Neural cell (in vitro differentiated cells): ENCODE measurements at regions not wholly inside any gene's neighbourhood (a gene's known extent, or its start where the extent isn't known, plus 50 kb on each side); places are given as distances from the start of the nearest gene placed in this dataset.

Experiments used
- H2AFZ ChIP-seq: fragments of 200-600, 300-800 bp; sonication (generic), shearing (Covaris generic); 2 replicates; pipeline ENCODE4 v1.6.0; 2014; ENCODE audit warnings: low read depth, mild to moderate bottlenecking, antibody characterized with exemption, low read length, moderate library complexity
- H3F3A ChIP-seq: fragments of 200-600 bp; shearing (Covaris generic); 2 replicates; pipeline ENCODE4 v1.6.1; 2016; ENCODE audit warnings: mild to moderate bottlenecking, moderate library complexity, mixed read lengths, antibody characterized with exemption, low read length; ENCODE audit not compliant: insufficient read depth, poor library complexity, severe bottlenecking
- H3K27ac ChIP-seq: fragments of 200-600, 300-800 bp; sonication (generic), shearing (Covaris generic); 2 replicates; pipeline ENCODE4 v1.5.1; 2014; ENCODE audit warnings: mild to moderate bottlenecking, low read length, moderate library complexity
- H3K27me3 ChIP-seq: fragments of 300-800, 200-600 bp; sonication (generic), shearing (Covaris generic); 2 replicates; pipeline ENCODE4 v1.6.0; 2014; ENCODE audit warnings: mild to moderate bottlenecking, low read depth, low read length, moderate library complexity; ENCODE audit not compliant: insufficient read depth
- H3K36me3 ChIP-seq: fragments of 300-800, 200-600 bp; sonication (generic), shearing (Covaris generic); 2 replicates; pipeline ENCODE4 v1.5.1; 2014; ENCODE audit warnings: mild to moderate bottlenecking, antibody characterized with exemption, low read length, moderate library complexity; ENCODE audit not compliant: insufficient read depth
- H3K4me2 ChIP-seq: fragments of 300-800, 200-600 bp; sonication (generic), shearing (Covaris generic); 2 replicates; pipeline ENCODE4 v1.6.0; 2014; ENCODE audit warnings: mild to moderate bottlenecking, low read length
- H3K4me3 ChIP-seq: fragments of 300-800, 200-600 bp; sonication (generic), shearing (Covaris generic); 2 replicates; pipeline ENCODE4 v1.5.1; 2014; ENCODE audit warnings: mild to moderate bottlenecking, low read length, moderate library complexity
- H3K79me2 ChIP-seq: fragments of 200-600 bp; shearing (Covaris generic); replicated peaks from 2 replicates; pipeline ENCODE4 v1.6.0; 2014; ENCODE audit warnings: mild to moderate bottlenecking, low read length, moderate library complexity; ENCODE audit not compliant: insufficient read depth
- H3K9ac ChIP-seq: fragments of 300-800, 200-600 bp; sonication (generic), shearing (Covaris generic); 2 replicates; pipeline ENCODE4 v1.6.1; 2016; ENCODE audit warnings: mild to moderate bottlenecking, low read length, mixed read lengths
- H3K9me2 ChIP-seq: fragments of 200-600 bp; shearing (Covaris generic); 2 replicates; pipeline ENCODE4 v1.6.1; 2016; ENCODE audit warnings: mild to moderate bottlenecking, low read length, mixed read lengths; ENCODE audit not compliant: insufficient read depth
- H3K9me3 ChIP-seq: fragments of 200-600, 300-800 bp; sonication (generic), shearing (Covaris generic); 2 replicates; pipeline ENCODE4 v1.6.1; 2016; ENCODE audit warnings: mild to moderate bottlenecking, mixed run types, low read length, moderate library complexity, mixed read lengths
- H4K20me1 ChIP-seq: fragments of 200-600 bp; shearing (Covaris generic); 2 replicates; pipeline ENCODE4 v1.6.1; 2016; ENCODE audit warnings: mild to moderate bottlenecking, mixed run types; ENCODE audit not compliant: insufficient read depth
- EP300 ChIP-seq: fragments of 450-650 bp; conservative IDR thresholded peaks from 2 replicates; pipeline ENCODE4 v1.6.1; 2014; ENCODE audit warnings: antibody characterized with exemption, mild to moderate bottlenecking, moderate library complexity; ENCODE audit not compliant: poor library complexity, severe bottlenecking
- EZH2 ChIP-seq: fragments of 200-600, 300-800 bp; shearing (Covaris generic), sonication (generic); IDR thresholded peaks from 2 replicates; pipeline ENCODE4 v1.6.1; 2014; ENCODE audit warnings: antibody characterized with exemption, low read length, borderline replicate concordance, mild to moderate bottlenecking; ENCODE audit not compliant: insufficient read depth, poor library complexity, severe bottlenecking
- MXI1 ChIP-seq: fragments of 450-650 bp; conservative IDR thresholded peaks from 2 replicates; pipeline ENCODE4 v1.6.1; 2014; ENCODE audit warnings: antibody characterized with exemption, mild to moderate bottlenecking; ENCODE audit not compliant: poor library complexity, severe bottlenecking
- POLR2AphosphoS5 ChIP-seq: IDR thresholded peaks from 2 replicates; pipeline ENCODE4 v1.6.1; 2012
- RAD21 ChIP-seq: fragments of 450-650 bp; conservative IDR thresholded peaks from 2 replicates; pipeline ENCODE4 v1.6.1; 2014; ENCODE audit warnings: antibody characterized with exemption, mild to moderate bottlenecking, moderate library complexity
- SMC3 ChIP-seq: fragments of 450-650 bp; conservative IDR thresholded peaks from 2 replicates; pipeline ENCODE4 v1.6.1; 2014; ENCODE audit warnings: antibody characterized with exemption, mild to moderate bottlenecking, moderate library complexity; ENCODE audit not compliant: poor library complexity
- TAF1 ChIP-seq: IDR thresholded peaks from 2 replicates; pipeline ENCODE4 v1.6.1; 2012; ENCODE audit warnings: low read depth
- small RNA-seq, 3 experiments: library from RNA; depleted of rRNA; stranded (forward); fragments of <200 nt; gene quantifications; one replicate each; pipeline ENCODE3, GENCODE V24; 2012
- TF ChIP-seq, protein P1 (sequence below): fragments of 450-650 bp; IDR thresholded peaks from 2 replicates; pipeline ENCODE4 v1.5.1; 2014; ENCODE audit warnings: antibody characterized with exemption, mild to moderate bottlenecking, moderate library complexity; ENCODE audit not compliant: poor library complexity, severe bottlenecking
- TF ChIP-seq, protein P2 (sequence below): IDR thresholded peaks from 2 replicates; pipeline ENCODE4 v1.6.1; 2012; ENCODE audit warnings: borderline replicate concordance

- H3K9me3 ChIP-seq = no peaks in the 10 kb centered on the region
- TF ChIP-seq POLR2AphosphoS5 = no peak
- no peaks in the 10 kb centered on the region for H3K79me2 ChIP-seq
- no peak overlapping the region for H3K4me2 ChIP-seq
- no peaks in the 10 kb centered on the region for H4K20me1 ChIP-seq
- H3K4me3 ChIP-seq = no peak overlapping the region
- no peak overlapping the region for H3K27ac ChIP-seq
- no peak overlapping the region for H3K9ac ChIP-seq
- no peaks in the 10 kb centered on the region for H3K9me2 ChIP-seq
- no peaks in the 10 kb centered on the region for H3K36me3 ChIP-seq
- H2AFZ ChIP-seq = no peak overlapping the region
- no peaks in the 10 kb centered on the region for H3K27me3 ChIP-seq
- H3F3A ChIP-seq = no peaks in the 10 kb centered on the region
Measured at GRCh38 chr3:182740710-182741109, 52.6 kb upstream of the ATP11B start.

DNA sequence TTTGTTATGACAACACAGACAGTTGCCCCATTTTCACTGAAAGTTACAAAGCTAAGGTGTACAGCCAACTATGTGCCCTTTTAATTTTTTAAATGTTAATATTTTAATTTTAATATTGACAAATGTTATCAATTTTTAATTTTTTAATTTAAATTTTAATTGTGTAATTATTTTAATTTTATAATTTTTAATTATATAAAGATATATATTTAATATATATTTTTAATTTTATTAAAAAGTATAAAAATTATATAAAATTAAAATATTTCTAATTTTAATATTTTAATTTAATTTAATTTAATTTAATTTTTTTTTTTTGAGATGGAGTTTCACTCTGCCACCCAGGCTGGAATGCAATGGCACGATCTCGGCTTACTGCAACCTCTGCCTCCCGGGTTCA, 52.1 kb upstream of the ATP11B start:
- TF ChIP-seq EZH2 (no peak), TAF1 (no peak), MXI1 (no peak), EP300 (no peak), RAD21 (no peak), SMC3 (no peak), POLR2AphosphoS5 (no peak)
- TF ChIP-seq, protein P1, sequence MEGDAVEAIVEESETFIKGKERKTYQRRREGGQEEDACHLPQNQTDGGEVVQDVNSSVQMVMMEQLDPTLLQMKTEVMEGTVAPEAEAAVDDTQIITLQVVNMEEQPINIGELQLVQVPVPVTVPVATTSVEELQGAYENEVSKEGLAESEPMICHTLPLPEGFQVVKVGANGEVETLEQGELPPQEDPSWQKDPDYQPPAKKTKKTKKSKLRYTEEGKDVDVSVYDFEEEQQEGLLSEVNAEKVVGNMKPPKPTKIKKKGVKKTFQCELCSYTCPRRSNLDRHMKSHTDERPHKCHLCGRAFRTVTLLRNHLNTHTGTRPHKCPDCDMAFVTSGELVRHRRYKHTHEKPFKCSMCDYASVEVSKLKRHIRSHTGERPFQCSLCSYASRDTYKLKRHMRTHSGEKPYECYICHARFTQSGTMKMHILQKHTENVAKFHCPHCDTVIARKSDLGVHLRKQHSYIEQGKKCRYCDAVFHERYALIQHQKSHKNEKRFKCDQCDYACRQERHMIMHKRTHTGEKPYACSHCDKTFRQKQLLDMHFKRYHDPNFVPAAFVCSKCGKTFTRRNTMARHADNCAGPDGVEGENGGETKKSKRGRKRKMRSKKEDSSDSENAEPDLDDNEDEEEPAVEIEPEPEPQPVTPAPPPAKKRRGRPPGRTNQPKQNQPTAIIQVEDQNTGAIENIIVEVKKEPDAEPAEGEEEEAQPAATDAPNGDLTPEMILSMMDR = no peak
- TF ChIP-seq, protein P2, sequence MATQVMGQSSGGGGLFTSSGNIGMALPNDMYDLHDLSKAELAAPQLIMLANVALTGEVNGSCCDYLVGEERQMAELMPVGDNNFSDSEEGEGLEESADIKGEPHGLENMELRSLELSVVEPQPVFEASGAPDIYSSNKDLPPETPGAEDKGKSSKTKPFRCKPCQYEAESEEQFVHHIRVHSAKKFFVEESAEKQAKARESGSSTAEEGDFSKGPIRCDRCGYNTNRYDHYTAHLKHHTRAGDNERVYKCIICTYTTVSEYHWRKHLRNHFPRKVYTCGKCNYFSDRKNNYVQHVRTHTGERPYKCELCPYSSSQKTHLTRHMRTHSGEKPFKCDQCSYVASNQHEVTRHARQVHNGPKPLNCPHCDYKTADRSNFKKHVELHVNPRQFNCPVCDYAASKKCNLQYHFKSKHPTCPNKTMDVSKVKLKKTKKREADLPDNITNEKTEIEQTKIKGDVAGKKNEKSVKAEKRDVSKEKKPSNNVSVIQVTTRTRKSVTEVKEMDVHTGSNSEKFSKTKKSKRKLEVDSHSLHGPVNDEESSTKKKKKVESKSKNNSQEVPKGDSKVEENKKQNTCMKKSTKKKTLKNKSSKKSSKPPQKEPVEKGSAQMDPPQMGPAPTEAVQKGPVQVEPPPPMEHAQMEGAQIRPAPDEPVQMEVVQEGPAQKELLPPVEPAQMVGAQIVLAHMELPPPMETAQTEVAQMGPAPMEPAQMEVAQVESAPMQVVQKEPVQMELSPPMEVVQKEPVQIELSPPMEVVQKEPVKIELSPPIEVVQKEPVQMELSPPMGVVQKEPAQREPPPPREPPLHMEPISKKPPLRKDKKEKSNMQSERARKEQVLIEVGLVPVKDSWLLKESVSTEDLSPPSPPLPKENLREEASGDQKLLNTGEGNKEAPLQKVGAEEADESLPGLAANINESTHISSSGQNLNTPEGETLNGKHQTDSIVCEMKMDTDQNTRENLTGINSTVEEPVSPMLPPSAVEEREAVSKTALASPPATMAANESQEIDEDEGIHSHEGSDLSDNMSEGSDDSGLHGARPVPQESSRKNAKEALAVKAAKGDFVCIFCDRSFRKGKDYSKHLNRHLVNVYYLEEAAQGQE = no peak
- H3K27ac ChIP-seq = no peak overlapping the region
- no peak overlapping the region for H3K4me3 ChIP-seq
- no peaks in the 10 kb centered on the region for H3K9me3 ChIP-seq
- no peaks in the 10 kb centered on the region for H3K36me3 ChIP-seq
- no peaks in the 10 kb centered on the region for H3F3A ChIP-seq
- no peaks in the 10 kb centered on the region for H3K27me3 ChIP-seq
- no peak overlapping the region for H3K4me2 ChIP-seq
- no peaks in the 10 kb centered on the region for H3K9me2 ChIP-seq
- H3K9ac ChIP-seq = no peak overlapping the region
- no peaks in the 10 kb centered on the region for H4K20me1 ChIP-seq
- no peak overlapping the region for H2AFZ ChIP-seq
- no peaks in the 10 kb centered on the region for H3K79me2 ChIP-seq

Small RNAs in the stretch of these regions (small RNA-seq; reads per million reads assigned to genes)
- 0 reads per million in 3 experiments for gene RN7SKP265
